ENCODE measurements at regions not wholly inside any gene's neighbourhood (a gene's known extent, or its start where the extent isn't known, plus 50 kb on each side); places are given as distances from the start of the nearest gene placed in this dataset.

GRCh38 chr7:145313551-145313950, 477.7 kb upstream of the TPK1 start:
- no peaks in the 10 kb centered on the region for H3K36me3 ChIP-seq (ENCODE audit: control insufficient read depth, insufficient read depth, low read length)
- no peak for DNase-seq (ENCODE audit: low read depth)
- no peaks in the 10 kb centered on the region for H3K27me3 ChIP-seq (ENCODE audit: control insufficient read depth, insufficient read depth, low read length)
- TF ChIP-seq, protein P1, sequence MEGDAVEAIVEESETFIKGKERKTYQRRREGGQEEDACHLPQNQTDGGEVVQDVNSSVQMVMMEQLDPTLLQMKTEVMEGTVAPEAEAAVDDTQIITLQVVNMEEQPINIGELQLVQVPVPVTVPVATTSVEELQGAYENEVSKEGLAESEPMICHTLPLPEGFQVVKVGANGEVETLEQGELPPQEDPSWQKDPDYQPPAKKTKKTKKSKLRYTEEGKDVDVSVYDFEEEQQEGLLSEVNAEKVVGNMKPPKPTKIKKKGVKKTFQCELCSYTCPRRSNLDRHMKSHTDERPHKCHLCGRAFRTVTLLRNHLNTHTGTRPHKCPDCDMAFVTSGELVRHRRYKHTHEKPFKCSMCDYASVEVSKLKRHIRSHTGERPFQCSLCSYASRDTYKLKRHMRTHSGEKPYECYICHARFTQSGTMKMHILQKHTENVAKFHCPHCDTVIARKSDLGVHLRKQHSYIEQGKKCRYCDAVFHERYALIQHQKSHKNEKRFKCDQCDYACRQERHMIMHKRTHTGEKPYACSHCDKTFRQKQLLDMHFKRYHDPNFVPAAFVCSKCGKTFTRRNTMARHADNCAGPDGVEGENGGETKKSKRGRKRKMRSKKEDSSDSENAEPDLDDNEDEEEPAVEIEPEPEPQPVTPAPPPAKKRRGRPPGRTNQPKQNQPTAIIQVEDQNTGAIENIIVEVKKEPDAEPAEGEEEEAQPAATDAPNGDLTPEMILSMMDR (IDR thresholded peaks at IDR 0.05; ENCODE audit: insufficient read depth, low read length, poor library complexity, severe bottlenecking), result no peak
- H3K4me3 ChIP-seq (ENCODE audit: low read depth, low read length), result no peak overlapping the region

DNA sequence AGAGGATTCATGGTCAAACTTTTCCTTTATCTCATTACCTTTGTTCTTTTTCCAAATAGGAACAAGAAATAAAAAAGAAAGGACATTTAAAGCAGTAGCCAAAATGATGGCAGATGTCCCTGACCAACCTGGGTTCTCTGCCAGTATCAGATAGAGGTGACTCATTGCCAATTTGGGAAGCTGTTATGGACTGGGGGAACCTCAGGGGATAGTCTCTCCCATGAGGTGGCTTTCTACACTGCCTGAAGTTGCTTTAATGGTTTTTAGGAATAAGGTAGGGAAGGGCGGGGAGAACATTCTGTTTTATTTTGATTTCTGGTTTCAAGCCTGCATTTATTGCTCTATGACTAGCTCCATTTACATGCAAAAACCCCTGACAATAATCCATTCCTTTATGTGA, 457.9 kb upstream of the TPK1 start:
- Histone ChIP-seq H3K4me3 (ENCODE audit: low read depth, low read length) (no peak overlapping the region), H3K36me3 (ENCODE audit: control insufficient read depth, insufficient read depth, low read length) (no peaks in the 10 kb centered on the region), H3K27me3 (ENCODE audit: control insufficient read depth, insufficient read depth, low read length) (no peaks in the 10 kb centered on the region)
- no peak for DNase-seq (ENCODE audit: low read depth)
- TF ChIP-seq, protein P1 (IDR thresholded peaks at IDR 0.05; ENCODE audit: insufficient read depth, low read length, poor library complexity, severe bottlenecking), result no peak

- H3K36me3 ChIP-seq (ENCODE audit: control insufficient read depth, insufficient read depth, low read length), result no peaks in the 10 kb centered on the region
- TF ChIP-seq, protein P1 (IDR thresholded peaks at IDR 0.05; ENCODE audit: insufficient read depth, low read length, poor library complexity, severe bottlenecking), result no peak
- H3K27me3 ChIP-seq (ENCODE audit: control insufficient read depth, insufficient read depth, low read length), result no peaks in the 10 kb centered on the region
- no peak for DNase-seq (ENCODE audit: low read depth)
- H3K4me3 ChIP-seq (ENCODE audit: low read depth, low read length), result no peak overlapping the region
Observed at GRCh38 chr7:145293228-145293701, 457.4 kb upstream of the TPK1 start.

GRCh38 chr7:145289384-145289783, 453.5 kb upstream of the TPK1 start:
- Histone ChIP-seq H3K36me3 (ENCODE audit: control insufficient read depth, insufficient read depth, low read length) (no peaks in the 10 kb centered on the region), H3K27me3 (ENCODE audit: control insufficient read depth, insufficient read depth, low read length) (no peaks in the 10 kb centered on the region), H3K4me3 (ENCODE audit: low read depth, low read length) (no peak overlapping the region)
- TF ChIP-seq, protein P1 (IDR thresholded peaks at IDR 0.05; ENCODE audit: insufficient read depth, low read length, poor library complexity, severe bottlenecking), result no peak
- no peak for DNase-seq (ENCODE audit: low read depth)

DNA sequence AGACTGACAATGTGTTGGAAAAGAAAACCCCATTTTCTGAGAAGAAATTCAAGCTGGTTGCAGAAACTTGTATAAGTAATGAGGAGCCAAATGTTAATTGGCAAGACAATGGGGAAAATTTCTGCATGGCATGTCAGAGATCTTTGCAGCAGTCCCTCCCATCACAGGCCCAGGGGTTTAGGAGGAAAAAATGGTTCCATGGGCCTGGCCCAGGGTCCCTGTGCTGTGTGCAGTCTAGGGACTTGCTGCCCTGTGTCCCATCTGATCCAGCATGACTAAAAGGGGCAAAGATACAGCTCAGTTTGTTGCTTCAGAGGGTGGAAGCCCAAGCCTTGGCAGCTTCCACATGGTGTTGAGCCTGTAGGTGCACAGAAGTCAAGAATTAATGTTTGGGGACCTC, 440.3 kb upstream of the TPK1 start:
- DNase-seq (ENCODE audit: low read depth), result no peak
- H3K27me3 ChIP-seq (ENCODE audit: control insufficient read depth, insufficient read depth, low read length), result no peaks in the 10 kb centered on the region
- H3K4me3 ChIP-seq (ENCODE audit: low read depth, low read length), result no peak overlapping the region
- H3K36me3 ChIP-seq (ENCODE audit: control insufficient read depth, insufficient read depth, low read length), result no peaks in the 10 kb centered on the region
- TF ChIP-seq, protein P1 (IDR thresholded peaks at IDR 0.05; ENCODE audit: insufficient read depth, low read length, poor library complexity, severe bottlenecking), result no peak

DNA sequence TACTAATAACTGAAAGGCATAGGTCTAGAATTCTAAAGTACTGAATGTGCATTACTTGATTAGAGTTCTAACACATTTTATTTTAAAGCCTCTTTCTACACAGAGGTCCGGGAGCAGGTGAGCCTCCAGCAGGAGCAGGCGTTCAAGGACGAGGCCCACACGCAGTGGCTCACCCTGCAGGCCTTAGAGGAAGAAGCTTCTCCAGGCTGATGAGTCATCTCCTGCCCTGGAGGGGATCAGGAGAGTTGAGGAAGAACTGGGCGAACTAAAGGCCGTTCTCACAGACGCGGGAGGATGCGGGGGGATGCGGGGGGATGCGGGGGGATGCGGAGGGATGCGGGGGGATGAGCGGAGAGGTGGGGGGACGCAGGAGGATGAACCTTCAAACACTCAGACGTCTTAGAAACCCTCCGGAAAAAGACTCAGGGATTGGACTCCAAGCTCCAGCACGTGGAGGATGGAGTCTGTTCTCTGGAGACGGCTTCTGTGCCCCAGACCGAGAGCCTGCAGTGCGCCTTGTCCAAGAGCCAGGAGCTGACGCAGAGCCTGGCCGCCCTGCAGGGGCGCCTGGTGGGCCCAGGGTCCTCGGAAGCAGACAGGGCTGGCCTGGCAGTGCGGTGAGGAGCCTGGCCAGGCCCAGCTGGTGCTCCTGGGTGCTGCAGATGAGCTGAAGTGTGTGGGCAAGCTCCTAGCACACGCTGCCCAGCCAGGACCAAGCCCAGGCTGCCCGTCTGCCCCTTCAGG, 433.7 kb upstream of the TPK1 start:
- H3K27me3 ChIP-seq (ENCODE audit: control insufficient read depth, insufficient read depth, low read length), result no peaks in the 10 kb centered on the region
- TF ChIP-seq, protein P1 (IDR thresholded peaks at IDR 0.05; ENCODE audit: insufficient read depth, low read length, poor library complexity, severe bottlenecking), result no peak
- no peaks in the 10 kb centered on the region for H3K36me3 ChIP-seq (ENCODE audit: control insufficient read depth, insufficient read depth, low read length)
- H3K4me3 ChIP-seq (ENCODE audit: low read depth, low read length), result no peak overlapping the region
- DNase-seq (ENCODE audit: low read depth), result no peak
